ENCODE measurements at regions not wholly inside any gene's neighbourhood (a gene's known extent, or its start where the extent isn't known, plus 50 kb on each side); places are given as distances from the start of the nearest gene placed in this dataset.

DNA sequence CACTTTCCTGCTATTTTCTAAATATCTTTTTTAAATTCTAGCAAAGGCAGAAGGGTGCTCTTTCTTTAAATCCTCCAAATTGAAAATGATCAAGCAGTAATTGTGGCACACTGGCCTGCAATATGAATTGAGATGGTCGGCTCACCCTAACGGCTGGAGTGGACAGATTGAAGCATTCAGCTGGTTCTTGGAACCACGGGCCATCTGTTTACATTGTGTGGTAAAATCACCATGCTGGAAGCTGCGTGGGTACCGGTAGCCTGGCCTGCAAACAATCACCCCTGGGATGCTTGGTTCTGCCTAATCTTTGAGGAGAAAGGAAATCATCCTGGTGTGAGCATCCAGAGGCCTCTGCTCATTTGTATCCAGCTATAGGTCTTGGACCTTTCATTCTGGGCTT, 289.3 kb downstream of the ZNF608 start:
- intact Hi-C loops (cut with DNase I), result no loop called here
- Histone ChIP-seq H3K9me3 (no peaks in the 10 kb centered on the region), H3K27me3 (no peaks in the 10 kb centered on the region), H3K36me3 (no peaks in the 10 kb centered on the region), H3K27ac (no peak overlapping the region), H3K4me3 (no peak overlapping the region), H3K4me1 (no peaks in the 10 kb centered on the region), H3K9ac (ENCODE audit: low read depth in 2 of 2, low read length in 2 of 2) (no peak overlapping the region)
- DNase-seq, result no peak
- TF ChIP-seq, protein P1, sequence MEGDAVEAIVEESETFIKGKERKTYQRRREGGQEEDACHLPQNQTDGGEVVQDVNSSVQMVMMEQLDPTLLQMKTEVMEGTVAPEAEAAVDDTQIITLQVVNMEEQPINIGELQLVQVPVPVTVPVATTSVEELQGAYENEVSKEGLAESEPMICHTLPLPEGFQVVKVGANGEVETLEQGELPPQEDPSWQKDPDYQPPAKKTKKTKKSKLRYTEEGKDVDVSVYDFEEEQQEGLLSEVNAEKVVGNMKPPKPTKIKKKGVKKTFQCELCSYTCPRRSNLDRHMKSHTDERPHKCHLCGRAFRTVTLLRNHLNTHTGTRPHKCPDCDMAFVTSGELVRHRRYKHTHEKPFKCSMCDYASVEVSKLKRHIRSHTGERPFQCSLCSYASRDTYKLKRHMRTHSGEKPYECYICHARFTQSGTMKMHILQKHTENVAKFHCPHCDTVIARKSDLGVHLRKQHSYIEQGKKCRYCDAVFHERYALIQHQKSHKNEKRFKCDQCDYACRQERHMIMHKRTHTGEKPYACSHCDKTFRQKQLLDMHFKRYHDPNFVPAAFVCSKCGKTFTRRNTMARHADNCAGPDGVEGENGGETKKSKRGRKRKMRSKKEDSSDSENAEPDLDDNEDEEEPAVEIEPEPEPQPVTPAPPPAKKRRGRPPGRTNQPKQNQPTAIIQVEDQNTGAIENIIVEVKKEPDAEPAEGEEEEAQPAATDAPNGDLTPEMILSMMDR (IDR thresholded peaks at IDR 0.05), result no peak

DNA sequence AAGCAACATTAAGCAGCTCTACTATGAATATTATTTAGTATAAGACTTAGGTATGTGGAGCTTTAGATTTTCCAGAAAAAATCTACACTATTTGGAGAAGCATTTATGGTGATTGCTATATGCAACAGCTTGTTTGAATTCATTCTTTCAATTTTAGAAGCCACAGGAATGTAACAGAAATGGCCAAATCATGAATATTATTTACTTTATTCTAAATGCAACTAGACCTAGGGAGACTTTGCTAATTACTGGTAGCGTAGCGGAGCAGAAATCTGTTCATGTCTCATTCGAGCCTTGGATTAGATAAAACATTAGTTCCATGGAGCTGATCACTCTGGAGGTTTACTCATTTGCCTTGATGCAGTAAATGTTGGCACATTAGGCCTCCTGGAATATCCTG, 290.2 kb downstream of the ZNF608 start:
- no peaks in the 10 kb centered on the region for H3K4me1 ChIP-seq
- no peaks in the 10 kb centered on the region for H3K36me3 ChIP-seq
- no peak overlapping the region for H3K27ac ChIP-seq
- H3K9me3 ChIP-seq, result no peaks in the 10 kb centered on the region
- no peaks in the 10 kb centered on the region for H3K27me3 ChIP-seq
- intact Hi-C loops (cut with DNase I), result no loop called here
- no peak overlapping the region for H3K9ac ChIP-seq (ENCODE audit: low read depth in 2 of 2, low read length in 2 of 2)
- H3K4me3 ChIP-seq, result no peak overlapping the region
- no peak for DNase-seq
- TF ChIP-seq, protein P1 (IDR thresholded peaks at IDR 0.05), result no peak

DNA sequence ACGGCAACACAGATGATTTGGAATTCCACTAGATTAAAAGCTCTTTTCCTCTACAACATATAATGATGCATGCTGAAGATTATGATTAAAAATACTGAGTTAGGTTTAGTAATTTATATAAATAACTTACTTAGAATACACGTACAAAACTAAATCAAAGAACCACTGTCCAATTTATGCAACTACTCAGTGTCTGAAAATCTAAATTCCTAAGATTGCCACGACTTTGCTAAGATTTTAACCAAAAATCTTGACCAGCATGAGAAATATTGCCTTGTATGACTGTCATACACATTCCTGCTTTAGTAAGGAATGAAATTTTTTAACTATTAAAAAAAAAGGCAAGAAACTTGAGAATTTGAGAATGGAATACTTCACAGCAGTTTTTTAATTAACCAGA, 292.4 kb downstream of the ZNF608 start:
- no peaks in the 10 kb centered on the region for H3K27me3 ChIP-seq
- H3K9me3 ChIP-seq, result no peaks in the 10 kb centered on the region
- H3K4me3 ChIP-seq, result no peak overlapping the region
- no peaks in the 10 kb centered on the region for H3K36me3 ChIP-seq
- no peak overlapping the region for H3K9ac ChIP-seq (ENCODE audit: low read depth in 2 of 2, low read length in 2 of 2)
- H3K4me1 ChIP-seq, result no peaks in the 10 kb centered on the region
- DNase-seq, result no peak
- no peak overlapping the region for H3K27ac ChIP-seq
- TF ChIP-seq, protein P1 (IDR thresholded peaks at IDR 0.05), result no peak
- intact Hi-C loops (cut with DNase I), result no loop called here

DNA sequence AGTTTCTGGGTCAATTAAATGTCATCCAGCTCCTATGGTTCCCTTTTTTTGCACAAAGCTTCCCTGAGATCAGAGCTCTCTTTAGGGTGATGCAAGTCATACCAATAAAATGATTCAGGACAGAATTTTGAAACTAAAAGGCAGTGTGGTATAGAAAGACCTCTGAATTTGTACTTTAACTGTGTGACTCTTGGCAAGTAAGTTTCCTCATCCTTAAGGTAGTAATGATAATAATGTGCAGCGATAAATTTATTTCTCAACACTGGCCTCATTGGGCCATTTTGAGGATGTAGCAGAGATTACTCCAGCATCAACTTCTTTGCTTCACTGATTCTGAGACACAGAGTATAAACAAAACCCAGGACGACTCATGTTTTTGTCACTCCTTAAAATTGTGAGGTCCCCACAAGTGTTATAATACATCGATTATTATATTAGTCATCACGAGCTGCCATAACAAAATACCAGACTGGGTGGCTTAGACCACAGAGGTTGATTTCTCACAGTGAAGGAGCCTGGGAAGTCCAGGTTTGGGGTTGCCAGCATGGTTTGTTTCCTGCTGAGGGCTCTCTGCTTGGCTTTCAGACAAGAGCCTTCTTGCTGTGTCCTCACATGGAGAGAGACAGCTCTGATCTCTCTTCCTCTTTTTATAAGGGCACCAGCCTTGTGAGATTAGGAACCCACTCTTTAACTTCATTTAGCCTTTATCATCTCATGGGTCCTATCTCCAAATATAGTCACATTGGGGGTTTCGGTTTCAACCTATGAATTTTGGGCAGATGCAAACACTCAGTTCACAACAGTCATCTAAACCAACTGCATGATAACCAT, 293.0 kb downstream of the ZNF608 start:
- TF ChIP-seq, protein P1 (IDR thresholded peaks at IDR 0.05), result no peak
- H3K27me3 ChIP-seq, result no peaks in the 10 kb centered on the region
- H3K4me1 ChIP-seq, result no peaks in the 10 kb centered on the region
- H3K4me3 ChIP-seq, result no peak overlapping the region
- no peak for DNase-seq
- no peak overlapping the region for H3K27ac ChIP-seq
- no peak overlapping the region for H3K9ac ChIP-seq (ENCODE audit: low read depth in 2 of 2, low read length in 2 of 2)
- intact Hi-C loops (cut with DNase I), result no loop called here
- H3K36me3 ChIP-seq, result no peaks in the 10 kb centered on the region
- no peaks in the 10 kb centered on the region for H3K9me3 ChIP-seq

DNA sequence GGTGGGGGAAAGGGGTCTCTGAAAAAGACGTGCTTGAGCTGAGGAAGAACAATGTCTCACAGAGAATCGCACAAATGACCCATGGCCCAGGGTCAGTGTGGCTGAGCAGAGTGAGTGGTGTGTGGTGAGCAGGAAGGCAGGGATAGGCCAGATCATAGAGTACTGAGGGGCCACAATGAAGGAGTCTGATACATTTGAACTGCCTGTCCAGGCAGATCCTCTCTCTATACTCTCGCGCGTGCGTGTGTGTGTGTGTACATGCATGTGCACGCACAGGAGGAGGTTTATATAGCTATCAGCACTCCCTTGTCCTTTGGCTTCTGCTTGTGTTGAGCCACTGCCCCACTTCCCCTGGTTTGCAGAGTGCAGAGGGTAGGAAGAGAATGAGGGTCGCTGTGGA, 294.0 kb downstream of the ZNF608 start:
- H3K27ac ChIP-seq, result no peak overlapping the region
- no peak overlapping the region for H3K9ac ChIP-seq (ENCODE audit: low read depth in 2 of 2, low read length in 2 of 2)
- H3K4me1 ChIP-seq, result no peaks in the 10 kb centered on the region
- intact Hi-C loops (cut with DNase I), result no loop called here
- H3K9me3 ChIP-seq, result no peaks in the 10 kb centered on the region
- H3K4me3 ChIP-seq, result no peak overlapping the region
- no peaks in the 10 kb centered on the region for H3K36me3 ChIP-seq
- DNase-seq, result no peak
- TF ChIP-seq, protein P1 (IDR thresholded peaks at IDR 0.05), result no peak
- H3K27me3 ChIP-seq, result no peaks in the 10 kb centered on the region

All from colonic mucosa (tissue), 4 donors.